ENCODE measurements at regions not wholly inside any gene's neighbourhood (a gene's known extent, or its start where the extent isn't known, plus 50 kb on each side); places are given as distances from the start of the nearest gene placed in this dataset.

- no peak overlapping the region for H3K9ac ChIP-seq (ENCODE audit: insufficient read depth in 1 of 2, low read depth in 2 of 2, low read length in 2 of 2)
- in situ Hi-C loops (cut with MboI) (no loop called here), intact Hi-C loops (cut with micrococcal nuclease) (no loop called here)
- TF ChIP-seq SMARCC2 (IDR thresholded peaks at IDR 0.05; ENCODE audit: low read depth) = no peak
- TF ChIP-seq ZBTB11 (CRISPR knock-in tag; IDR thresholded peaks at IDR 0.05) = no peak
- TF ChIP-seq RAD51 (IDR thresholded peaks at IDR 0.05; ENCODE audit: borderline replicate concordance, low read depth) = no peak
- TF ChIP-seq EP300 (IDR thresholded peaks at IDR 0.05; ENCODE audit: low read length) = no peak
- TF ChIP-seq BRD9 (IDR thresholded peaks at IDR 0.05; ENCODE audit: low read depth, partially characterized antibody) = no peak
- no peak for TF ChIP-seq ZBTB9 (CRISPR knock-in tag; IDR thresholded peaks at IDR 0.05)
- no peak for TF ChIP-seq ZNF143 (CRISPR knock-in tag; IDR thresholded peaks at IDR 0.05)
- TF ChIP-seq GTF2B (IDR thresholded peaks at IDR 0.05; ENCODE audit: extremely low read depth, insufficient read length) = no peak
- TF ChIP-seq L3MBTL2 (IDR thresholded peaks at IDR 0.05) = no peak
- TF ChIP-seq ADNP (tag; IDR thresholded peaks at IDR 0.05) = no peak
- no peak for TF ChIP-seq GATAD2B (IDR thresholded peaks at IDR 0.05; ENCODE audit: borderline replicate concordance)
- no peak for TF ChIP-seq FOXK2 (conservative IDR thresholded peaks at IDR 0.05 in 1 of 2, IDR thresholded peaks at IDR 0.05 in 1 of 2; ENCODE audit: low read depth in 2 of 2)
- TF ChIP-seq FOS (IDR thresholded peaks at IDR 0.05; ENCODE audit: extremely low read depth, insufficient read length) = no peak
- no peak for TF ChIP-seq RBBP5 (IDR thresholded peaks at IDR 0.05; ENCODE audit: borderline replicate concordance, insufficient read depth, low read length, poor library complexity, severe bottlenecking)
- no peak for TF ChIP-seq KLF13 (tag; IDR thresholded peaks at IDR 0.05; ENCODE audit: borderline replicate concordance, low read depth)
- no peak for TF ChIP-seq SRSF3 (IDR thresholded peaks at IDR 0.05; ENCODE audit: insufficient read depth, low read length)
- no peak for TF ChIP-seq GTF2A2 (tag; IDR thresholded peaks at IDR 0.05)
- no peak for TF ChIP-seq ETV1 (tag; conservative IDR thresholded peaks at IDR 0.05; ENCODE audit: low read depth)
- TF ChIP-seq BRCA1 (IDR thresholded peaks at IDR 0.05) = no peak
- TF ChIP-seq BRCA1 (CRISPR knock-in tag; IDR thresholded peaks at IDR 0.05) = no peak
- no TSS peak for BruUV-seq (replicated peaks)
- no peak for FAIRE-seq
- H3K9me1 ChIP-seq (ENCODE audit: control insufficient read depth, insufficient read depth, low read length) = no peaks in the 10 kb centered on the region
- ChIA-PET POLR2A (no interaction called here), CTCF (ENCODE audit: low intra/inter-chr PET ratio) (no interaction called here)
- no peaks in the 10 kb centered on the region for H3K36me3 ChIP-seq (ENCODE audit: control insufficient read depth, insufficient read depth, low read length)
- 0% methylated on average over 2 of the region's 2 CpGs for WGBS (ENCODE audit: insufficient coverage, low coverage, missing lambda C conversion rate)
- H3K4me1 ChIP-seq (replicated peaks in 1 of 2; ENCODE audit: control insufficient read depth in 2 of 2, insufficient read depth in 2 of 2, low read length in 2 of 2) = no peaks in the 10 kb centered on the region
- no peak overlapping the region for H2AFZ ChIP-seq (ENCODE audit: low read depth, low read length)
- no peak overlapping the region for H3K4me2 ChIP-seq (ENCODE audit: insufficient read depth, low read length)
- H4K20me1 ChIP-seq (replicated peaks; ENCODE audit: control insufficient read depth, insufficient read depth, low read length) = no peaks in the 10 kb centered on the region
- no peaks in the 10 kb centered on the region for H3K79me2 ChIP-seq (ENCODE audit: control insufficient read depth, insufficient read depth, low read length)
- ATAC-seq = no peak
- no peak overlapping the region for H3K27ac ChIP-seq (ENCODE audit: extremely low read depth, low read depth, low read length)
- H3K9me3 ChIP-seq (replicated peaks; ENCODE audit: control insufficient read depth, insufficient read depth, low read depth, low read length) = no peaks in the 10 kb centered on the region
- H3K27me3 ChIP-seq (ENCODE audit: control insufficient read depth in 2 of 2, insufficient read depth in 2 of 2, low read length in 2 of 2) = 0 out of 5 replicates have a peak, but pooled peaks cover 0 to 5% of the 10 kb centered on the region in 2 experiments
- H3K4me3 ChIP-seq = no peak overlapping the region
- no peak for DNase-seq (ENCODE audit: extremely low read depth in 1 of 4, low spot score in 3 of 4)
These were observed 177.3 kb downstream of the C7orf25 start for GRCh38 chr7:42734568-42734967.

Data from K562 (cell line).